GM19468 (cell line): ENCODE measurements at regions not wholly inside any gene's neighbourhood (a gene's known extent, or its start where the extent isn't known, plus 50 kb on each side); places are given as distances from the start of the nearest gene placed in this dataset.

Source experiments
- ATAC-seq: cut with Tn5 transposase; IDR thresholded peaks from one replicate; pipeline ENCODE4 v1.9.1; 2021; ENCODE audit warnings: mild to moderate bottlenecking, moderate library complexity, moderate number of reproducible peaks; ENCODE audit not compliant: unreplicated experiment; ENCODE audit errors: extremely low read depth

DNA sequence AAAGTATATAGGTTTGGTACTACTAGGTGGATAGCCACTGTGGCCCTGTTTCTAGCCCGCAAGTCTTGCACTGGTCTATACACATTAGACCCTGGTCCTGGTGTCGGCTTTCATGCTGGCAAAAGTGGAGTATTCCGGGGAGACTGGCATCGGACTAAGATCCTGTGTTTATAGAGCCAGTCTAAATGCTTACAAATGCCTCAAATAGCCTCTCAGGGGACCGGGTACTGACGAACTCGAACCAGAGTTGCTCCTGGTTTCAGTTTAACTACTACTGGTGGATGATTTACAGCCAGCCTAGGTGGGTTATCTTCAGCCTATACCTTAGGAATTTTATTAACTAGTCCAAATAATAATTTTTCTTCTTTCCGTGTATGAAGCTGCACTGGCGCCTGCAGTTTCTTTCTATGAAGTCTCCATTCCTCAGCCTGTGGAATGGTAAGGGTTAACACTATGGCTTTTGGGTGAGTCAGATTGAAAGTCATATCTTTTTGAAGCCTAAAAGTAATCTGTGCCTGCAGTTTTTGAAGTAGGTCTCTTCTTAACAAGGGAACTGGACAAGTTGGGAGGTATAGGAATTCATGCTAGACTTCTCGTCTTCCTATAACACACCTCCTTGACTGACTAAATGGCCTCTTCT is 51.3 kb downstream of the OR10H4 start:
- no peak for ATAC-seq

DNA sequence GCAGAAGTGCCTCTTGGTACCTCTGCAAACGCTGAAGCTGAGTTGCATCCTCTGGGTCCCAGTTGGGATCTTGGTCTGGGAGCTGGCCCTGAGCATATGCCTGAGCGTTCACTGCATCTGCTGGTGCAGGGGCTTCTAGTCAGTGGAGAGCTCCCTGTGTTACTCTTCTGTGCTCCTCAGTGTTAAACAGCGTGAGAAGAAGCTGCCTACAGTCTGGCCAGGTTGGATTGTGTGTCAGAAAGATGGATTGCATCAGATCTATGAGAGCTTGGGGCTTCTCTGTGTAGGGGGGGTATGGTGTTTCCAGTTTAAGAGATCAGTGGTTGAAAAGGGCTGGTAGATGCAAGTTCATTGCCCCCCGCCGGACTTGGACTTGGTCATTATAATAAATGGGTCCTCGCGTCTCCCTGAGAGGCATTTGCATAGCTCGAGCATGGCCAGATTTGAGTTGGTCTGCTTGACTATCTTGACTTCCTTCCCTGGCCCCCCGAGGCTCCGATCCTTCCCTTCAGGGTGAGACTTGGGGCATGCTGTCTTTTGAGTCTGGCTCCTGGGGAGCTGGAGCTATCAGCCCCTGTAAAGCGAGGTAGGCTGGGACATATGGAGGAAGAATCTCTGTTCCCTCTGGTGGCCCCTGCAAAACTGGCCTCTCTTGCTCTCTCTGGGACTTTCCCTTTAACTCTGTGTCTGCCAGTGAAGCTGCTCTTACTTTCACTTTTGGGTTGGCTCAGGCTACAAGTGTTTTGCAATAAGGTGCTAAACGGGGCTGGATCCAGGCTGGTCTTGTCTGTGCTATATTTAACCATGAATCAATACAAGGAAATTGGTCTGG is 52.9 kb downstream of the OR10H4 start:
- ATAC-seq: peak; percentile 39

DNA sequence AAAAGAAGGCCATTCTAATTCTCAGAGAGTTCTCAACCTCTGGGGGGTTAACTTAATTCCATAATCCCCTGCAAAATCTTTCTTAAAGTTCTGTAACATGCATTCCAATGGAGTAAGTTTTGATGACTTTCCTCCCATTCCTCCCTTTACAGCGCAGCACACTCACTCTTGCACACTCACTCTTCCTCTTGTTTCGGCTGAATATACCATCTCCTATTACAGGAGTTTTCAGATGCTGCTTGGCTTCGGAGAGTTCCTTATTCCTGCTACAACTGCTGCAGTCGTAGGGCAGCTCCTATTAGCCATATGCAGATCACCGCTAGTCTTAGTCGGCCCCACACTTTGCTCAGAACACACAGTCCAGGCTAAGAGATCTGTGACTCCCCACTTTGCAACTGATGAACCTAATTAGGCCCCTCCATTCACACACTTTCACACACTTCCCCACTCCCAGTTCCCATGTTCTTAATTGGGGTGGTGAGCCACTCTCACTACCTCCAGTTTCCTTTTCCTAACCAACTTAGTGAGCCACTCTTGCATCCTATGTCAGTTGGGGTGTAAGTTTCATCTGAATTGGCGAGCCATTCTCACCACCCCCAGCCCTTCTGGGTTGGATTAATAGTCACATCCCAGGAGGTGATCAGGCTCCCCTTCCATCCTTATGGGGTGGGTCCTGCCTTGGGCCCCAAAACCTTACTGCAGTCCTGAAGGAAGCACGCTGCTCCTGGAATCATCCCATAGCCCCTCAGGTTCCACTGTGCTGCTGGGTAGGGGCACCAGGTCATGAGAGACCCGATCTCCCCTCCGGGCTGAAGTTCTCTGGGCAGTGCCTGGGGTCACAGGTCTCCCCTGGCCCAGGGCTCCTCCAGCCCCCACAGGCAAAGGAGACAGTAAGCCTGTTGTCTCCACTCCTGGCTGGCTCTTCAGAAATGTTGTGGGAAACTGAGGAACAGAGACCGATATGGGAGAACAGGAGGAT is 53.9 kb downstream of the OR10H4 start:
- ATAC-seq: no peak

DNA sequence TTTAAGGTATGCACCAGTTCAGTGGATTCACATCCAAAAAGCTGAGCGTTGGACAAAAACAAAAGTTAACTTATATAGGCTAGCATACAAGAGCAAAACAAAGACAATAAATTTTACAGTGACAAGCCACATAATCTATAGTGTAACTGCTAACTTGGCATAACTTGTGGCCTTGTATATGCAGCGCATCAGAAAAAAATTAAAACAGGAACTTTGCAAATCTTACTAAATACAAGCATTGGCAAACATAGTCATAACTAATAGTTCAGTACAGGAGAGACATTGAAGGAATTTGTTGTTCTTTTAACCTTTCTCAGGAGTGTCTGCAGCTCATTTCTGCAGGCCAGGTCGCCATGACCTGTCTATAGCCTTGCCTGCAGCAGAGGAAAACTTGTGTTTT is 54.6 kb downstream of the OR10H4 start:
- ATAC-seq: no peak

DNA sequence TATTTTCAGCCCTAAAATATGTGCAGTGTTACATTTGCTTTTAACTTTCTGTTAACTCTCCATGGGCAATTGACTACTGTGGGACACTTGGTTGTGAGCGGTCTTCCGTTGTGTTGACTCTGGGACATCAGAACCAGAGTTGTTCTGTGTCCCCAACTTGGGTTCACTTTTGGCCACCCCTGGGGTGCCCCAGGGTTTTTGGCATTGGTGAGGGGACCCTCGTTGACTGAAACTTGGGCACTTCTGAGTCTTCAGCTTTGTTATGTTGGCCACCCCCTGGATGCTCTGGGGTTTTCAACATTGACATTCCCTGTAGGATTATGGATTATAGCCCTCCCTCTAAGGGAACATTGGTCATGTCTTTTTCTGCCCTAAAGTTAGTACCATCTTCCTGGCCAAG is 57.1 kb downstream of the OR10H4 start:
- ATAC-seq: no peak

GRCh38 chr19:16012552-16012951 is 63.7 kb upstream of the TPM4 start:
- ATAC-seq: no peak

GRCh38 chr19:16013181-16013850 is 63.0 kb upstream of the TPM4 start:
- no peak for ATAC-seq

- no peak for ATAC-seq
Observed at GRCh38 chr19:16013851-16014840, 62.1 kb upstream of the TPM4 start.

GRCh38 chr19:16014923-16015804 is 61.1 kb upstream of the TPM4 start:
- no peak for ATAC-seq

GRCh38 chr19:16015805-16016173 is 60.5 kb upstream of the TPM4 start:
- ATAC-seq: no peak

DNA sequence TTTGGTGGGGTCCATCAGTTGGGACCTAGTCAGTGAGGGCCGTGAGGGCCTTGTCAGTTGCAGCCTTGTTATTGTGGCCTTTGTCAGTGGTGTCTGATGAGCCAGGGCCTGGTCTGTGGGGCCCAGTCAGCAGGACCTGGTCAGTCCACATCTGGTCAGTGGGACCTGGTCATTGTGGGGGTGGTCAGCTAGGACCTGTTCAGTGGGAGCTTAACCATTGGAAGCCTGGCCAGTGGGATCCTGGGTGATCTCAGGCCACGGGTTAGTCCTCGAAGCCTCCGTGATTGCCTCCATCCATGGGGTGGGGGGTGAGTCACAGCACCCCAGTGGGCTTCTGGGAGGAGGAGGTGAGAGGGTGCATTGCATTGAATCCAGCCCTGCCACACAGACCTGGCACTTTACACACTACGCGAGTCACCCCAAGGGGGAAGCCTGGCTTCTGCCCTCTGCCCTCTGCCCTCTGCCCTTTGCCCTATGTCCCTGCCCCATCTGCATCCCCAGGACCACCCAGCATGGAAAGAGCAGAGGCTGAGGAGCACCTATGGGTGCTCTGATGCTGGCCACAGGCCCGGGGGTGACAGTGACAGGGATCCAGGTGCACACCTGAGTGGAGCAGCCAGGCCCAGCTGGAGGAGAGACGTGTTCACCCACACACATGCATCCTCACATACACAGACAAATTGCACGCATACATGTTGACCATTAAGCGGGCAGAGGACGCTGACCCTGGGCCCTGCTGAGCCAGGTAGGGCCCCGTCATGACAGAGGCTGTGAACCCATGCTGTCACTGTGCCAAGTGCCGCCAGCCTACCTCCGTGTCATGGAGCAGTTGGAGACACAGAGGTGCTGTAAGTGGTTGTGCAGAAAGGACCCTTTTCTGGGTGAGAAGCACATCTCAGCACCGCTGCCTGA is 59.8 kb upstream of the TPM4 start:
- ATAC-seq: no peak

GRCh38 chr19:16017138-16017490 is 59.2 kb upstream of the TPM4 start:
- no peak for ATAC-seq

GRCh38 chr19:16018106-16018755 is 58.1 kb upstream of the TPM4 start:
- ATAC-seq: no peak

GRCh38 chr19:16018801-16019551 is 57.3 kb upstream of the TPM4 start:
- ATAC-seq: no peak

GRCh38 chr19:16019691-16020448 is 56.4 kb upstream of the TPM4 start:
- no peak for ATAC-seq
